WI38 (cell line): ENCODE measurements at regions not wholly inside any gene's neighbourhood (a gene's known extent, or its start where the extent isn't known, plus 50 kb on each side); places are given as distances from the start of the nearest gene placed in this dataset.

Experiments
- H3K4me3 ChIP-seq: 2 replicates; pipeline ENCODE4 v1.5.1; 2011; ENCODE audit warnings: low read depth, mild to moderate bottlenecking, control low read depth, low read length
- CTCF ChIP-seq: IDR thresholded peaks from 2 replicates; pipeline ENCODE4 v1.5.1; 2012; ENCODE audit warnings: low read depth, mild to moderate bottlenecking, control low read depth, low read length

GRCh38 chr18:71995904-71996465 lies 548.2 kb downstream of the CBLN2 start:
- H3K4me3 ChIP-seq = no peak overlapping the region
- no peak for TF ChIP-seq CTCF

GRCh38 chr18:71994273-71994672 lies 549.9 kb downstream of the CBLN2 start:
- H3K4me3 ChIP-seq = no peak overlapping the region
- no peak for TF ChIP-seq CTCF

- H3K4me3 ChIP-seq = no peak overlapping the region
- no peak for TF ChIP-seq CTCF
Observed at GRCh38 chr18:71989616-71990015, 554.5 kb downstream of the CBLN2 start.

- H3K4me3 ChIP-seq = no peak overlapping the region
- no peak for TF ChIP-seq CTCF
Observed at GRCh38 chr18:71986351-71987050, 557.6 kb downstream of the CBLN2 start.

- no peak for TF ChIP-seq CTCF
- no peak overlapping the region for H3K4me3 ChIP-seq
Observed at GRCh38 chr18:71976744-71977143, 567.4 kb downstream of the CBLN2 start.

- TF ChIP-seq CTCF = no peak
- no peak overlapping the region for H3K4me3 ChIP-seq
Observed at GRCh38 chr18:71966791-71967190, 577.4 kb downstream of the CBLN2 start.

GRCh38 chr18:71958605-71959004 lies 585.5 kb downstream of the CBLN2 start:
- no peak for TF ChIP-seq CTCF

More at GRCh38 chr18:71958605-71959004, 585.5 kb downstream of the CBLN2 start:
- no peak overlapping the region for H3K4me3 ChIP-seq
